Suprapubic skin (tissue), 4 donors: ENCODE measurements at regions not wholly inside any gene's neighbourhood (a gene's known extent, or its start where the extent isn't known, plus 50 kb on each side); places are given as distances from the start of the nearest gene placed in this dataset.

Experiments used
- DNase-seq, 2 donors: peaks; one replicate each; pipeline ENCODE4 v3.0.0-alpha.2; 2019; ENCODE audit warnings: low spot score in 2 of 2
- H3K27ac ChIP-seq: fragments of 200-600 bp; sonication (generic); one replicate; pipeline ENCODE4 v1.5.1; 2019
- H3K27me3 ChIP-seq: fragments of 200-600 bp; sonication (generic); one replicate; pipeline ENCODE4 v1.5.1; 2019
- H3K36me3 ChIP-seq: fragments of 200-600 bp; sonication (generic); one replicate; pipeline ENCODE4 v1.5.1; 2019
- H3K4me1 ChIP-seq: fragments of 200-600 bp; sonication (generic); one replicate; pipeline ENCODE4 v1.5.1; 2019
- H3K4me3 ChIP-seq: fragments of 200-600 bp; sonication (generic); one replicate; pipeline ENCODE4 v1.5.1; 2019; ENCODE audit warnings: mild to moderate bottlenecking
- H3K9me3 ChIP-seq: fragments of 200-600 bp; sonication (generic); one replicate; pipeline ENCODE4 v1.5.1; 2019
- EP300 ChIP-seq: sonication (generic); formaldehyde crosslinking; IDR thresholded peaks from one replicate; pipeline ENCODE4 v1.6.1; 2017; ENCODE audit warnings: antibody characterized with exemption
- POLR2A ChIP-seq, 2 donors: fragments of 450-650 bp; IDR thresholded peaks; one replicate each; pipeline ENCODE4 v1.6.1; 2017; ENCODE audit warnings: antibody characterized with exemption in 2 of 2, mild to moderate bottlenecking in 2 of 2, moderate library complexity in 2 of 2
- POLR2AphosphoS5 ChIP-seq, 3 donors: sonication (generic); formaldehyde crosslinking; IDR thresholded peaks; one replicate each; pipeline ENCODE4 v1.6.1; 2017; ENCODE audit warnings: antibody characterized with exemption in 3 of 3
- WGBS: methylation state at CpG from one replicate; pipeline ENCODE4 v1.1.5; 2018; 5-methylcytosine and 5-hydroxymethylcytosine counted together
- TF ChIP-seq, protein P1 (sequence below), 2 donors: fragments of 200-600 bp in 1 of 2; fragments of 450-650 bp in 1 of 2; sonication (generic) in 1 of 2; IDR thresholded peaks; one replicate each; pipeline ENCODE4 v1.5.1; 2016 to 2019; ENCODE audit warnings: antibody characterized with exemption in 2 of 2, mild to moderate bottlenecking in 1 of 2, moderate library complexity in 1 of 2

DNA sequence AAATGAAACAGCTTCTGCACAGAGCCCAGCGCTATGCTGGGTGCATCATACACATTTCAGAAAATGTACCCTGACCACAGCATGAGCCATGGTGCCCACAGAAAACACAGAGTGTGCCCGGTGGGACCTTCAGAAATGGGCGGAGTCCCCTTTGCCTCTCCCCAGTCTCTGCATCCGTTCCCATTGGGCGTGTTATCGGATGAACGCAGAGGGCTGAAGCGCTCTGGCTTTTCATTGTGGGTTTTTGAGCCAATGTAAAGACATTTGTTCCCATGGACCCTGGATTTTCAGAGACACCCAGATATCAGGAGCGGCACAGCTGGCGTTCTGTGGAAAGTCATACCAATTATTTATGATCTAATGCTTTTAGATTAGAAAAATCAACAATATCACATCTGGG, 99.8 kb downstream of the DACT2 start:
- TF ChIP-seq POLR2AphosphoS5 (IDR thresholded peaks at IDR 0.05) = no peak
- Histone ChIP-seq H3K36me3 (no peaks in the 10 kb centered on the region), H3K27me3 (no peaks in the 10 kb centered on the region), H3K4me1 (no peaks in the 10 kb centered on the region), H3K27ac (peak overlapping the region; percentile 28), H3K4me3 (no peak overlapping the region), H3K9me3 (no peaks in the 10 kb centered on the region)
- WGBS = 82% methylated on average over 9 of the region's 10 CpGs
- no peak for DNase-seq

DNA sequence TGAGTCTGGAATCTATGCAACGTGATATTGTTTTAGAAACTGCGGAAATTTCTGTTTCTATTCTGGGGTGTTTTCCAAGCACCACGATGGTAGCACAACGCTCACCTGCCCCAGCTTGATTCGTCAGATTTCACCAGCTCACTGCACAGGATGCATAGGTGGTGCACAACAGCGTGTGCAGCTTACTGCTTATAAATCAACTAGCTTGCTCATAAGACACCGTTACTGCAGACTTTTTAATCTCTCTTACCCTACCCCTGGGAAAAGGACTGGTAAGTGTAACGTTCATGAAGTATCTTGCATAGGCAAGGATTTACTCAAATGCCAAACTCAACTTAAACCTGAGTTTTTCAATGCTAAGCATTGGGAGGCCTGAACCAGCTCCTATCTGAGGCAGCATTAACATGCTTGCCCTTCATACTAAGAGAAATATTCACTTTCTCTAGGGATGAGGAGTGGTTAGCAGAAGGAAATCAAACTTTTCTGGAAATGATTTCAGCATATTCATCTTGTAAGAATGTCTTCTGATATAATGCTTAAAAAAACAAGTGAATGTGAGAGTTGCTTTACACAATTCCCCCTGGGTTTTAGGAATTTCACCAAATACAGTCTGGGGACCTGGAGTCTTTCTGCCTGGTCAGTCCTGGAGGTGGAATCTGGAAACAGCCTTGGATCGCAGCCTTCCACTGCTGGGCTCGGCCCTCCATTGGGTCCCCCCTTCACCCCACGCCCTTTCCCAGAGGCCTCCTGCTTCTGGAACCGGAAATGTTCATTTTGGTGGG, 100.6 kb downstream of the DACT2 start:
- Histone ChIP-seq H3K36me3 (no peaks in the 10 kb centered on the region), H3K27me3 (no peaks in the 10 kb centered on the region), H3K27ac (peak overlapping the region; percentile 28), H3K4me3 (no peak overlapping the region), H3K9me3 (no peaks in the 10 kb centered on the region), H3K4me1 (no peaks in the 10 kb centered on the region)
- WGBS = 68% methylated on average over 11 of the region's 12 CpGs
- no peak for DNase-seq
- TF ChIP-seq, protein P1, sequence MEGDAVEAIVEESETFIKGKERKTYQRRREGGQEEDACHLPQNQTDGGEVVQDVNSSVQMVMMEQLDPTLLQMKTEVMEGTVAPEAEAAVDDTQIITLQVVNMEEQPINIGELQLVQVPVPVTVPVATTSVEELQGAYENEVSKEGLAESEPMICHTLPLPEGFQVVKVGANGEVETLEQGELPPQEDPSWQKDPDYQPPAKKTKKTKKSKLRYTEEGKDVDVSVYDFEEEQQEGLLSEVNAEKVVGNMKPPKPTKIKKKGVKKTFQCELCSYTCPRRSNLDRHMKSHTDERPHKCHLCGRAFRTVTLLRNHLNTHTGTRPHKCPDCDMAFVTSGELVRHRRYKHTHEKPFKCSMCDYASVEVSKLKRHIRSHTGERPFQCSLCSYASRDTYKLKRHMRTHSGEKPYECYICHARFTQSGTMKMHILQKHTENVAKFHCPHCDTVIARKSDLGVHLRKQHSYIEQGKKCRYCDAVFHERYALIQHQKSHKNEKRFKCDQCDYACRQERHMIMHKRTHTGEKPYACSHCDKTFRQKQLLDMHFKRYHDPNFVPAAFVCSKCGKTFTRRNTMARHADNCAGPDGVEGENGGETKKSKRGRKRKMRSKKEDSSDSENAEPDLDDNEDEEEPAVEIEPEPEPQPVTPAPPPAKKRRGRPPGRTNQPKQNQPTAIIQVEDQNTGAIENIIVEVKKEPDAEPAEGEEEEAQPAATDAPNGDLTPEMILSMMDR (IDR thresholded peaks at IDR 0.05) = no peak
- no peak for TF ChIP-seq EP300
- TF ChIP-seq POLR2AphosphoS5 (IDR thresholded peaks at IDR 0.05) = no peak
- no peak for TF ChIP-seq POLR2A (IDR thresholded peaks at IDR 0.05)

DNA sequence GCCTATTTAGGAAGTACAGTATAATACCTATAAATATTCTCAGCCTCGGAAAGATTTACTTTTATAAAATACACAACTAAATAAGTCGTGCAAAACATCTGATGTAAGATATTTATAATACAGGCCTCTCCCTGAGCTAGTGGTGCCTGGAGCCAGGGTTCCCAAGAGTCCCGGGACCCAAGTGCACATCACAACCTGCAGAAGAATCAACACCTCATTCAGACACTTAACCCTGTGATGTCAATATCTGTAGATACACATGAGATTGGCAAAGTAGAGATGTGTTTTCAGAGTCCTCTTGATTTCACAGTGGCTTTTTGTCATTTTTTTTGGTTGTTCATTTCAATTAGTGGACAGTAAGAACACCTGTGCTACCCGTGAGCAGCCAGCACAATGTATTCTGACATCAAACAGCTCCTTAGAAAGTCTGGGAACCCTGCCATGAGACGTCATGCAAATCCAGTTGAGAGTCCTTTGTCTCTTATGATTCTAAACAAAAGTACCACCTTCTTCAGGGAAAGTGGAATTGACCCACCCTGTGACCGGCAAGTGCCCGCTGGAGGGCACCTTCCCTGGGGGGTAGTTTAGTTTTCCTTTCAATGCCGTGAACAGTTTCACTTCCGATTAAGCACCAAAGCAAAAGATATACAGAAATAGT, 101.6 kb downstream of the DACT2 start:
- H3K9me3 ChIP-seq = no peaks in the 10 kb centered on the region
- H3K36me3 ChIP-seq = no peaks in the 10 kb centered on the region
- H3K4me1 ChIP-seq = no peaks in the 10 kb centered on the region
- no peak for DNase-seq
- no peaks in the 10 kb centered on the region for H3K27me3 ChIP-seq
- TF ChIP-seq EP300 = no peak
- H3K4me3 ChIP-seq = no peak overlapping the region
- H3K27ac ChIP-seq = no peak overlapping the region
- WGBS = 56% methylated on average over 9 of the region's 9 CpGs

DNA sequence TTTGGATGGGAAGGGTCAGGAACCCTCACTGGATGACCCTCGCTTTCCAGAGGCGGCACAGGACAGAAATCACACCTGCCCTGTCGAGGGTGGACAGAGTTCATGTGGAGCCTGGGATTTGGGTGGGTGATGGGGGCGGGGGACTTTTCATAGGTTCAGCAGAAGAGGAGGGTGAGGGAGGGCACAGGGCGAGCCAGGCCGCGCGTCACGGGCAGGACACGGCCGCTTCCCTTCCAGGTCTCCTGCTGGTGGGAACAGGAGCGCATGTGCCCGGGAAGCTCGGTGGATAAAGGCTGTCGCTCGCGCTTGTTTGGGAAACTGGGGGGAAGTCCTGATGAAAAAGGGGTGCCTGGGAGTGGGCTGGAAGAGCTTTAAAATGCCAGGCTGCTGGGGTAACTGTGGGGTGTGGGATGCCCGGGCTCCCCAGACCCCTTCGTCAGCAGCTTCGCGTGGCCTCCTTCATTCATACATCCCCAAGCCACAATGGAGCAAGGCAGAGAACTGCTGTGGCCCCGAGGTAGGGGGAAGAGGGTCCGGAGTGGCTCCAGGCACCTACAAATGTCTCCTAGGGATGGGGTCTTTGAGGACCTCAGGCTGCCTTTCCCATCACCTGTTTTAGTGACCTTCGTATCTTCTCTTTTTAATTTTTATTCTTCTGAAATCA, 102.2 kb downstream of the DACT2 start:
- no peaks in the 10 kb centered on the region for H3K4me1 ChIP-seq
- H3K9me3 ChIP-seq = no peaks in the 10 kb centered on the region
- no peak overlapping the region for H3K4me3 ChIP-seq
- H3K27me3 ChIP-seq = no peaks in the 10 kb centered on the region
- no peak overlapping the region for H3K27ac ChIP-seq
- WGBS = 94% methylated on average over 22 of the region's 24 CpGs
- no peak for TF ChIP-seq POLR2AphosphoS5 (IDR thresholded peaks at IDR 0.05)
- TF ChIP-seq, protein P1 (IDR thresholded peaks at IDR 0.05) = no peak
- TF ChIP-seq POLR2A (IDR thresholded peaks at IDR 0.05) = no peak
- no peak for TF ChIP-seq EP300
- no peaks in the 10 kb centered on the region for H3K36me3 ChIP-seq
- DNase-seq = no peak

DNA sequence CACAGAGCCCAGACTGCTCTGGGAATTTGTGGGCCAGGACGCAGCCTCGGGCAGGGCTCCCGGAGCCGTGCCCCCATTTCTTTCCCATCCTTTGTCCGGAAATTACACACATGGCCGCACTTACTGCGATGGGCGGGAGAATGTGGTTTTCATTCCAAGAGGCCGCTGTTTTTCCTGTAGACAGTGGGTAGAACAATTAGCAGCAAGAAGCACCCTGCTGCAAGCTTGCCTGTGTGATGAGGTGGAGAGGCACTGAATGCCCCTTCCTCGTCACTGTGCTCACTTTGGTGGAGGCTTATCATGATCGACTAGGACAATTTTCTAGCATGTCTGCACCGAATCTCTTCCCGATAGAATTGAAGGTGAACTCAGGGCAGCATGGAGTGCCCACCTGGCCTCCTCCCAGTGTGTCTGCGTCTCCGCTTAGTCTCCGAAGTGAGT, 102.8 kb downstream of the DACT2 start:
- DNase-seq = no peak
- Histone ChIP-seq H3K27me3 (no peaks in the 10 kb centered on the region), H3K4me3 (no peak overlapping the region), H3K9me3 (no peaks in the 10 kb centered on the region), H3K4me1 (no peaks in the 10 kb centered on the region), H3K36me3 (no peaks in the 10 kb centered on the region), H3K27ac (no peak overlapping the region)
- 71% methylated on average over 16 of the region's 16 CpGs for WGBS
- TF ChIP-seq, protein P1 (IDR thresholded peaks at IDR 0.05) = no peak
- TF ChIP-seq EP300 (no peak), POLR2A (IDR thresholded peaks at IDR 0.05) (no peak), POLR2AphosphoS5 (IDR thresholded peaks at IDR 0.05) (no peak)

DNA sequence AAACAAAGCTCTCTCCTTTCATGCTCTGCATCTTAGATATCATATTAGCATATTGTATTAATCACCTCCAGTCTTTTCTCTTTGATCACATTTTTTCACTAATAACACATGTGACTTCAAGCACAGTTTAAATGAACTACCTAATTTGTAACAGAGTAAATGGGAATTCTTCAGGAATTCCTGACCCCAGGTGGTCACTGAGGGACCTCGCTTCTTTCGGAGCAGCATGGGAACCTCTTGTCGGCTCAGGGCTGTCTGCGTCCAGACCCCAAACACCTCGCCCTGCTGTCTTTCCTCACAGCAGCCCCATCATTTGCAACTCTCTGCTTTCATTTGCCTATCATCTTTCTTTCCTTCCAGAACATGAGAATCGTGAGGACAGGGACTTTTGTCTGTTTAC, 103.5 kb downstream of the DACT2 start:
- no peaks in the 10 kb centered on the region for H3K36me3 ChIP-seq
- no peak overlapping the region for H3K27ac ChIP-seq
- no peaks in the 10 kb centered on the region for H3K9me3 ChIP-seq
- TF ChIP-seq EP300 (no peak), POLR2AphosphoS5 (IDR thresholded peaks at IDR 0.05) (no peak), POLR2A (IDR thresholded peaks at IDR 0.05) (no peak)
- TF ChIP-seq, protein P1 (IDR thresholded peaks at IDR 0.05) = no peak
- no peaks in the 10 kb centered on the region for H3K27me3 ChIP-seq
- H3K4me3 ChIP-seq = no peak overlapping the region
- no peak for DNase-seq
- H3K4me1 ChIP-seq = no peaks in the 10 kb centered on the region
- WGBS = 85% methylated on average over 6 of the region's 6 CpGs
